Naive thymus-derived CD4-positive, alpha-beta T cell (primary cell): ENCODE measurements at regions not wholly inside any gene's neighbourhood (a gene's known extent, or its start where the extent isn't known, plus 50 kb on each side); places are given as distances from the start of the nearest gene placed in this dataset.

Experiments
- ATAC-seq: fragments of 150-1000 bp; cut with Tn5 transposase; 2 replicates; pipeline ENCODE4 v1.10.0; 2021; ENCODE audit warnings: mild to moderate bottlenecking, moderate library complexity
- CTCF ChIA-PET: fragments of 350-600 bp; sonication (Branson Sonifier 250); formaldehyde crosslinking; loops from one replicate; lab custom pipeline; 2021; ENCODE audit warnings: antibody characterized with exemption; lab: Charles Lee
- POLR2A ChIA-PET: fragments of 350-600 bp; sonication (Branson Sonifier 250); formaldehyde crosslinking; loops from one replicate; lab custom pipeline; 2021; ENCODE audit warnings: antibody characterized with exemption, inconsistent platforms; lab: Charles Lee
- DNase-seq, 9 donors: peaks; one replicate each; pipeline versions ENCODE4 v3.0.0 to v3.0.0-alpha.2; 2020 to 2022; ENCODE audit warnings: mixed read lengths in 1 of 9
- H3K27ac ChIP-seq: one replicate; pipeline ENCODE4 v1.7.0; 2013; ENCODE audit warnings: mild to moderate bottlenecking, low read depth, low read length, moderate library complexity
- H3K27me3 ChIP-seq, 2 donors: one replicate each; pipeline ENCODE4 v1.7.0; 2013; ENCODE audit warnings: low read length in 2 of 2, mild to moderate bottlenecking in 2 of 2, moderate library complexity in 2 of 2; ENCODE audit not compliant: control insufficient read depth in 2 of 2, insufficient read depth in 2 of 2
- H3K36me3 ChIP-seq, 3 experiments: 1 replicate in 2 of 3; 2 replicates in 1 of 3; pipeline ENCODE4 v1.7.0; 2013; ENCODE audit warnings: low read length in 3 of 3, mild to moderate bottlenecking in 3 of 3, moderate library complexity in 1 of 3; ENCODE audit not compliant: insufficient read depth in 3 of 3, control insufficient read depth in 2 of 3
- H3K4me1 ChIP-seq, 2 donors: one replicate each; pipeline ENCODE4 v1.7.0; 2013; ENCODE audit warnings: low read length in 2 of 2, mild to moderate bottlenecking in 2 of 2, moderate library complexity in 1 of 2; ENCODE audit not compliant: control insufficient read depth in 2 of 2, insufficient read depth in 2 of 2
- H3K4me3 ChIP-seq: 2 replicates; pipeline ENCODE4 v1.7.0; 2013; ENCODE audit warnings: mild to moderate bottlenecking, low read length
- H3K9me3 ChIP-seq, 3 experiments: 1 replicate in 2 of 3; 2 replicates in 1 of 3; pipeline ENCODE4 v1.7.0; 2013; ENCODE audit warnings: low read length in 3 of 3; ENCODE audit not compliant: control insufficient read depth in 2 of 3
- H3K27ac Mint-ChIP-seq, 9 donors: one replicate each; pipeline ENCODE4 v1.8.0; 2020 to 2022; ENCODE audit warnings: mixed read lengths in 9 of 9, mild to moderate bottlenecking in 8 of 9, moderate library complexity in 5 of 9, inconsistent platforms in 2 of 9
- H3K27me3 Mint-ChIP-seq, 5 donors: one replicate each; pipeline ENCODE4 v1.8.0; 2021 to 2022; ENCODE audit warnings: mixed read lengths in 5 of 5, mild to moderate bottlenecking in 1 of 5
- H3K36me3 Mint-ChIP-seq, 5 donors: one replicate each; pipeline ENCODE4 v1.8.0; 2020 to 2022; ENCODE audit warnings: mixed read lengths in 5 of 5, mild to moderate bottlenecking in 3 of 5, inconsistent platforms in 1 of 5
- H3K4me1 Mint-ChIP-seq, 7 donors: one replicate each; pipeline ENCODE4 v1.8.0; 2020 to 2022; ENCODE audit warnings: mixed read lengths in 7 of 7, mild to moderate bottlenecking in 3 of 7, inconsistent platforms in 1 of 7
- H3K4me3 Mint-ChIP-seq, 10 donors: one replicate each; pipeline ENCODE4 v1.8.0; 2020 to 2022; ENCODE audit warnings: mild to moderate bottlenecking in 10 of 10, mixed read lengths in 10 of 10, moderate library complexity in 6 of 10, inconsistent platforms in 2 of 10
- H3K9me3 Mint-ChIP-seq, 11 donors: one replicate each; pipeline ENCODE4 v1.8.0; 2020 to 2022; ENCODE audit warnings: mixed read lengths in 11 of 11, mild to moderate bottlenecking in 4 of 11, inconsistent platforms in 1 of 11, moderate library complexity in 1 of 11
- intact Hi-C, 2 donors: fragments of 100-400 bp; cut with micrococcal nuclease; formaldehyde crosslinking; loops; one replicate each; pipeline ENCODE4 v1.15.1; 2023

- H3K36me3 ChIP-seq = no peaks in the 10 kb centered on the region
- peaks cover 0 to 16% (median 6%) of the 10 kb centered on the region in 5 donors for H3K27me3 Mint-ChIP-seq
- intact Hi-C loops = no loop called here
- ChIA-PET POLR2A (no interaction called here), CTCF (no interaction called here)
- H3K4me3 ChIP-seq = no peak overlapping the region
- ATAC-seq (no peak), DNase-seq (no peak)
- H3K36me3 Mint-ChIP-seq = no peaks in the 10 kb centered on the region
- peaks cover 0 to 13% (median 0%) of the 10 kb centered on the region in 11 donors for H3K9me3 Mint-ChIP-seq
- H3K27me3 ChIP-seq = no peaks in the 10 kb centered on the region
- no peaks in the 10 kb centered on the region for H3K9me3 ChIP-seq
- H3K4me1 Mint-ChIP-seq = no peaks in the 10 kb centered on the region
- H3K4me1 ChIP-seq = no peaks in the 10 kb centered on the region
- no peak overlapping the region for H3K27ac Mint-ChIP-seq
- H3K27ac ChIP-seq = no peak overlapping the region
- H3K4me3 Mint-ChIP-seq = no peak overlapping the region
Observed at GRCh38 chr5:38093855-38094254, 164.5 kb upstream of the EGFLAM start.

GRCh38 chr5:38086777-38087176, 171.6 kb upstream of the EGFLAM start:
- no peak overlapping the region for H3K4me3 ChIP-seq
- Mint-ChIP-seq H3K27ac (no peak overlapping the region), H3K36me3 (no peaks in the 10 kb centered on the region), H3K9me3 (peaks cover 0 to 15% (median 2%) of the 10 kb centered on the region in 11 donors), H3K4me1 (no peaks in the 10 kb centered on the region), H3K4me3 (no peak overlapping the region), H3K27me3 (peaks cover 0 to 30% (median 5%) of the 10 kb centered on the region in 5 donors)
- POLR2A ChIA-PET = no interaction called here
- ATAC-seq (no peak), DNase-seq (no peak)
- intact Hi-C loops = no loop called here
- no peaks in the 10 kb centered on the region for H3K27me3 ChIP-seq
- no peaks in the 10 kb centered on the region for H3K36me3 ChIP-seq
- H3K4me1 ChIP-seq = no peaks in the 10 kb centered on the region
- CTCF ChIA-PET = no interaction called here
- H3K27ac ChIP-seq = no peak overlapping the region
- H3K9me3 ChIP-seq = no peaks in the 10 kb centered on the region

GRCh38 chr5:38079620-38080402, 178.5 kb upstream of the EGFLAM start:
- intact Hi-C loops = no loop called here
- Mint-ChIP-seq H3K4me1 (no peaks in the 10 kb centered on the region), H3K9me3 (peaks cover 0 to 5% (median 0%) of the 10 kb centered on the region in 11 donors), H3K27ac (no peak overlapping the region), H3K27me3 (peaks cover 0 to 10% (median 3%) of the 10 kb centered on the region in 5 donors), H3K4me3 (no peak overlapping the region), H3K36me3 (no peaks in the 10 kb centered on the region)
- ATAC-seq (no peak), DNase-seq (no peak)
- Histone ChIP-seq H3K4me1 (no peaks in the 10 kb centered on the region), H3K36me3 (no peaks in the 10 kb centered on the region), H3K4me3 (no peak overlapping the region), H3K9me3 (no peaks in the 10 kb centered on the region), H3K27me3 (no peaks in the 10 kb centered on the region), H3K27ac (no peak overlapping the region)
- CTCF ChIA-PET = no interaction called here
- POLR2A ChIA-PET = no interaction called here

GRCh38 chr5:38078161-38078560, 180.2 kb upstream of the EGFLAM start:
- CTCF ChIA-PET = no interaction called here

GRCh38 chr5:38077652-38078051, 180.7 kb upstream of the EGFLAM start:
- intact Hi-C loops = no loop called here
- Histone ChIP-seq H3K9me3 (no peaks in the 10 kb centered on the region), H3K27me3 (no peaks in the 10 kb centered on the region), H3K4me1 (no peaks in the 10 kb centered on the region), H3K4me3 (no peak overlapping the region), H3K36me3 (no peaks in the 10 kb centered on the region), H3K27ac (no peak overlapping the region)
- Mint-ChIP-seq H3K27me3 (peaks cover 0 to 6% (median 0%) of the 10 kb centered on the region in 5 donors), H3K36me3 (no peaks in the 10 kb centered on the region), H3K4me3 (no peak overlapping the region), H3K4me1 (no peaks in the 10 kb centered on the region), H3K27ac (no peak overlapping the region), H3K9me3 (peaks cover 0 to 5% (median 0%) of the 10 kb centered on the region in 11 donors)
- ATAC-seq (no peak), DNase-seq (no peak)
- ChIA-PET POLR2A (no interaction called here), CTCF (no interaction called here)

More at GRCh38 chr5:38078161-38078560, 180.2 kb upstream of the EGFLAM start:
- Histone ChIP-seq H3K4me1 (no peaks in the 10 kb centered on the region), H3K36me3 (no peaks in the 10 kb centered on the region), H3K9me3 (no peaks in the 10 kb centered on the region), H3K4me3 (no peak overlapping the region), H3K27ac (no peak overlapping the region), H3K27me3 (no peaks in the 10 kb centered on the region)
- Mint-ChIP-seq H3K4me3 (no peak overlapping the region), H3K4me1 (no peaks in the 10 kb centered on the region), H3K27me3 (peaks cover 0 to 8% (median 0%) of the 10 kb centered on the region in 5 donors), H3K36me3 (no peaks in the 10 kb centered on the region), H3K9me3 (peaks cover 0 to 5% (median 0%) of the 10 kb centered on the region in 11 donors), H3K27ac (no peak overlapping the region)
- intact Hi-C loops = no loop called here
- DNase-seq (no peak), ATAC-seq (no peak)
- POLR2A ChIA-PET = no interaction called here

- intact Hi-C loops = no loop called here
- no peaks in the 10 kb centered on the region for H3K4me1 ChIP-seq
- H3K4me3 ChIP-seq = no peak overlapping the region
- POLR2A ChIA-PET = no interaction called here
- Mint-ChIP-seq H3K36me3 (no peaks in the 10 kb centered on the region), H3K9me3 (peaks cover 0 to 7% (median 0%) of the 10 kb centered on the region in 11 donors), H3K27me3 (peaks cover 0 to 14% (median 0%) of the 10 kb centered on the region in 5 donors), H3K27ac (no peak overlapping the region), H3K4me3 (no peak overlapping the region), H3K4me1 (no peaks in the 10 kb centered on the region)
- no peaks in the 10 kb centered on the region for H3K9me3 ChIP-seq
- ATAC-seq (no peak), DNase-seq (no peak)
- H3K36me3 ChIP-seq = no peaks in the 10 kb centered on the region
- CTCF ChIA-PET = no interaction called here
- no peak overlapping the region for H3K27ac ChIP-seq
- H3K27me3 ChIP-seq = no peaks in the 10 kb centered on the region
Observed at GRCh38 chr5:38071831-38072694, 186.3 kb upstream of the EGFLAM start.
